ENCODE measurements at regions not wholly inside any gene's neighbourhood (a gene's known extent, or its start where the extent isn't known, plus 50 kb on each side); places are given as distances from the start of the nearest gene placed in this dataset.
A peak's percentile ranks its signal among the peaks of the same experiment; 100 is the strongest.

DNA sequence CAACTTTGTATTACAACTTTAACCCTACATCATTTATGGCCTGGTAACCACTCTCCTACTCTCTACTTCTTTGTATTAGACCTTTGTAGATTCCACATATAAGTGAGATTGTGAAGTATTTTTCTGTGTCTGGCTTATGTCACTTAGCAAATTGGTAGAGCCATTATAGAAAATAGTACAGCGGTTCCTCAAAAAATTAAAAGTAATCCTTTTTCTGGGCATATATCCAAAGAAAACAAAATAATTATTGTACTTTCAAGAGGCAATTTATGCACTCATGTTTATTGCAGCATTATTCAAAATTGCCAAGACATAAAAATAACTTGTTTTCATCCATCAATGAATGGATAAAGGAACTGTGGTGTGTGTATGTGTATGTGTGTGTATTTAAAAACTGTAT lies 537.5 kb upstream of the FSIP2 start:
- Histone ChIP-seq H3K4me1 (ENCODE audit: control insufficient read depth in 1 of 2, insufficient read depth in 2 of 2, low read length in 2 of 2) (no peaks in the 10 kb centered on the region), H3K9ac (ENCODE audit: low read length) (no peak overlapping the region), H3K4me3 (replicated peaks in 1 of 2; ENCODE audit: low read depth in 1 of 2, low read length in 2 of 2) (no peak overlapping the region), H3K9me3 (ENCODE audit: control insufficient read depth in 1 of 2, insufficient read depth in 1 of 2, low read depth in 1 of 2, low read length in 2 of 2) (no peaks in the 10 kb centered on the region), H3K36me3 (ENCODE audit: control insufficient read depth in 1 of 2, insufficient read depth in 2 of 2, low read length in 2 of 2) (no peaks in the 10 kb centered on the region), H3K4me2 (ENCODE audit: low read length) (no peak overlapping the region), H3K27me3 (ENCODE audit: insufficient read depth, low read length) (no peaks in the 10 kb centered on the region), H3K27ac (ENCODE audit: low read depth, low read length) (no peak overlapping the region), H4K20me1 (ENCODE audit: insufficient read depth) (no peaks in the 10 kb centered on the region), H3K79me2 (ENCODE audit: insufficient read depth, low read length) (no peaks in the 10 kb centered on the region), H2AFZ (ENCODE audit: low read depth, low read length, poor library complexity, severe bottlenecking) (peak overlapping the region; percentile 51), H3K9me2 (ENCODE audit: insufficient read depth) (no peaks in the 10 kb centered on the region)
- ChIA-PET POLR2A (no interaction called here), RAD21 (ENCODE audit: low non-redundant PET in 1 of 2, low total read pairs in 2 of 2, uncharacterized antibody in 2 of 2, unreplicated experiment in 2 of 2) (no interaction called here), CTCF (no interaction called here)
- TF ChIP-seq, protein P1, sequence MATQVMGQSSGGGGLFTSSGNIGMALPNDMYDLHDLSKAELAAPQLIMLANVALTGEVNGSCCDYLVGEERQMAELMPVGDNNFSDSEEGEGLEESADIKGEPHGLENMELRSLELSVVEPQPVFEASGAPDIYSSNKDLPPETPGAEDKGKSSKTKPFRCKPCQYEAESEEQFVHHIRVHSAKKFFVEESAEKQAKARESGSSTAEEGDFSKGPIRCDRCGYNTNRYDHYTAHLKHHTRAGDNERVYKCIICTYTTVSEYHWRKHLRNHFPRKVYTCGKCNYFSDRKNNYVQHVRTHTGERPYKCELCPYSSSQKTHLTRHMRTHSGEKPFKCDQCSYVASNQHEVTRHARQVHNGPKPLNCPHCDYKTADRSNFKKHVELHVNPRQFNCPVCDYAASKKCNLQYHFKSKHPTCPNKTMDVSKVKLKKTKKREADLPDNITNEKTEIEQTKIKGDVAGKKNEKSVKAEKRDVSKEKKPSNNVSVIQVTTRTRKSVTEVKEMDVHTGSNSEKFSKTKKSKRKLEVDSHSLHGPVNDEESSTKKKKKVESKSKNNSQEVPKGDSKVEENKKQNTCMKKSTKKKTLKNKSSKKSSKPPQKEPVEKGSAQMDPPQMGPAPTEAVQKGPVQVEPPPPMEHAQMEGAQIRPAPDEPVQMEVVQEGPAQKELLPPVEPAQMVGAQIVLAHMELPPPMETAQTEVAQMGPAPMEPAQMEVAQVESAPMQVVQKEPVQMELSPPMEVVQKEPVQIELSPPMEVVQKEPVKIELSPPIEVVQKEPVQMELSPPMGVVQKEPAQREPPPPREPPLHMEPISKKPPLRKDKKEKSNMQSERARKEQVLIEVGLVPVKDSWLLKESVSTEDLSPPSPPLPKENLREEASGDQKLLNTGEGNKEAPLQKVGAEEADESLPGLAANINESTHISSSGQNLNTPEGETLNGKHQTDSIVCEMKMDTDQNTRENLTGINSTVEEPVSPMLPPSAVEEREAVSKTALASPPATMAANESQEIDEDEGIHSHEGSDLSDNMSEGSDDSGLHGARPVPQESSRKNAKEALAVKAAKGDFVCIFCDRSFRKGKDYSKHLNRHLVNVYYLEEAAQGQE (IDR thresholded peaks at IDR 0.05; ENCODE audit: low read depth) = no peak
- TF ChIP-seq FOSL1 (IDR thresholded peaks at IDR 0.05; ENCODE audit: low read depth) = no peak
- TF ChIP-seq SRF (IDR thresholded peaks at IDR 0.05; ENCODE audit: low read depth) = no peak
- TF ChIP-seq, protein P2, sequence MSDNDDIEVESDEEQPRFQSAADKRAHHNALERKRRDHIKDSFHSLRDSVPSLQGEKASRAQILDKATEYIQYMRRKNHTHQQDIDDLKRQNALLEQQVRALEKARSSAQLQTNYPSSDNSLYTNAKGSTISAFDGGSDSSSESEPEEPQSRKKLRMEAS (IDR thresholded peaks at IDR 0.05) = no peak
- TF ChIP-seq ZNF274 (IDR thresholded peaks at IDR 0.05; ENCODE audit: low read depth, low read length) = no peak
- TF ChIP-seq POLR2AphosphoS5 (IDR thresholded peaks at IDR 0.05; ENCODE audit: low read depth, low read length) = no peak
- TF ChIP-seq SP1 (IDR thresholded peaks at IDR 0.05; ENCODE audit: low read depth) = no peak
- TF ChIP-seq, protein P3, sequence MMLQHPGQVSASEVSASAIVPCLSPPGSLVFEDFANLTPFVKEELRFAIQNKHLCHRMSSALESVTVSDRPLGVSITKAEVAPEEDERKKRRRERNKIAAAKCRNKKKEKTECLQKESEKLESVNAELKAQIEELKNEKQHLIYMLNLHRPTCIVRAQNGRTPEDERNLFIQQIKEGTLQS (IDR thresholded peaks at IDR 0.05) = no peak
- no peak for TF ChIP-seq TCF7L2 (IDR thresholded peaks at IDR 0.05; ENCODE audit: borderline replicate concordance, extremely low read depth, insufficient read depth, insufficient read length)
- TF ChIP-seq JUND (IDR thresholded peaks at IDR 0.05) = no peak
- TF ChIP-seq CBX3 (IDR thresholded peaks at IDR 0.05; ENCODE audit: low read depth) = no peak
- no peak for TF ChIP-seq POLR2A (IDR thresholded peaks at IDR 0.05; ENCODE audit: borderline replicate concordance, extremely low read depth, insufficient read depth, insufficient read length)
- TF ChIP-seq, protein P4, sequence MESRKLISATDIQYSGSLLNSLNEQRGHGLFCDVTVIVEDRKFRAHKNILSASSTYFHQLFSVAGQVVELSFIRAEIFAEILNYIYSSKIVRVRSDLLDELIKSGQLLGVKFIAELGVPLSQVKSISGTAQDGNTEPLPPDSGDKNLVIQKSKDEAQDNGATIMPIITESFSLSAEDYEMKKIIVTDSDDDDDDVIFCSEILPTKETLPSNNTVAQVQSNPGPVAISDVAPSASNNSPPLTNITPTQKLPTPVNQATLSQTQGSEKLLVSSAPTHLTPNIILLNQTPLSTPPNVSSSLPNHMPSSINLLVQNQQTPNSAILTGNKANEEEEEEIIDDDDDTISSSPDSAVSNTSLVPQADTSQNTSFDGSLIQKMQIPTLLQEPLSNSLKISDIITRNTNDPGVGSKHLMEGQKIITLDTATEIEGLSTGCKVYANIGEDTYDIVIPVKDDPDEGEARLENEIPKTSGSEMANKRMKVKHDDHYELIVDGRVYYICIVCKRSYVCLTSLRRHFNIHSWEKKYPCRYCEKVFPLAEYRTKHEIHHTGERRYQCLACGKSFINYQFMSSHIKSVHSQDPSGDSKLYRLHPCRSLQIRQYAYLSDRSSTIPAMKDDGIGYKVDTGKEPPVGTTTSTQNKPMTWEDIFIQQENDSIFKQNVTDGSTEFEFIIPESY (IDR thresholded peaks at IDR 0.05; ENCODE audit: extremely low read depth, insufficient replicate concordance, low read length) = no peak
- TF ChIP-seq CEBPB (IDR thresholded peaks at IDR 0.05; ENCODE audit: low read depth) = no peak
- TF ChIP-seq, protein P5, sequence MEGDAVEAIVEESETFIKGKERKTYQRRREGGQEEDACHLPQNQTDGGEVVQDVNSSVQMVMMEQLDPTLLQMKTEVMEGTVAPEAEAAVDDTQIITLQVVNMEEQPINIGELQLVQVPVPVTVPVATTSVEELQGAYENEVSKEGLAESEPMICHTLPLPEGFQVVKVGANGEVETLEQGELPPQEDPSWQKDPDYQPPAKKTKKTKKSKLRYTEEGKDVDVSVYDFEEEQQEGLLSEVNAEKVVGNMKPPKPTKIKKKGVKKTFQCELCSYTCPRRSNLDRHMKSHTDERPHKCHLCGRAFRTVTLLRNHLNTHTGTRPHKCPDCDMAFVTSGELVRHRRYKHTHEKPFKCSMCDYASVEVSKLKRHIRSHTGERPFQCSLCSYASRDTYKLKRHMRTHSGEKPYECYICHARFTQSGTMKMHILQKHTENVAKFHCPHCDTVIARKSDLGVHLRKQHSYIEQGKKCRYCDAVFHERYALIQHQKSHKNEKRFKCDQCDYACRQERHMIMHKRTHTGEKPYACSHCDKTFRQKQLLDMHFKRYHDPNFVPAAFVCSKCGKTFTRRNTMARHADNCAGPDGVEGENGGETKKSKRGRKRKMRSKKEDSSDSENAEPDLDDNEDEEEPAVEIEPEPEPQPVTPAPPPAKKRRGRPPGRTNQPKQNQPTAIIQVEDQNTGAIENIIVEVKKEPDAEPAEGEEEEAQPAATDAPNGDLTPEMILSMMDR (IDR thresholded peaks at IDR 0.05 in 2 of 3, conservative IDR thresholded peaks at IDR 0.05 in 1 of 3; ENCODE audit: borderline replicate concordance in 1 of 3, insufficient read depth in 1 of 3, low read depth in 2 of 3, low read length in 2 of 3) = no peak
- TF ChIP-seq EZH2 (IDR thresholded peaks at IDR 0.05) = no peak
- TF ChIP-seq ZFX (IDR thresholded peaks at IDR 0.05) = no peak
- TF ChIP-seq SIN3A (IDR thresholded peaks at IDR 0.05; ENCODE audit: low read depth) = no peak
- no peak for TF ChIP-seq ELF1 (IDR thresholded peaks at IDR 0.05; ENCODE audit: borderline replicate concordance, low read depth)
- BruUV-seq (replicated peaks) = no TSS peak
- intact Hi-C loops (cut with micrococcal nuclease) = no loop called here
- ATAC-seq = no peak
- DNase-seq (ENCODE audit: low read depth, low spot score) = no peak

Data from HCT116 (cell line).